DMS53 treated with DMSO at 0.1 percent for 48 hours (cell line): ENCODE measurements at regions not wholly inside any gene's neighbourhood (a gene's known extent, or its start where the extent isn't known, plus 50 kb on each side); places are given as distances from the start of the nearest gene placed in this dataset.

Experiments
- DNase-seq: peaks from one replicate; lab custom pipeline; 2025; ENCODE audit not compliant: unreplicated experiment; lab: John Stamatoyannopoulos, UW

DNA sequence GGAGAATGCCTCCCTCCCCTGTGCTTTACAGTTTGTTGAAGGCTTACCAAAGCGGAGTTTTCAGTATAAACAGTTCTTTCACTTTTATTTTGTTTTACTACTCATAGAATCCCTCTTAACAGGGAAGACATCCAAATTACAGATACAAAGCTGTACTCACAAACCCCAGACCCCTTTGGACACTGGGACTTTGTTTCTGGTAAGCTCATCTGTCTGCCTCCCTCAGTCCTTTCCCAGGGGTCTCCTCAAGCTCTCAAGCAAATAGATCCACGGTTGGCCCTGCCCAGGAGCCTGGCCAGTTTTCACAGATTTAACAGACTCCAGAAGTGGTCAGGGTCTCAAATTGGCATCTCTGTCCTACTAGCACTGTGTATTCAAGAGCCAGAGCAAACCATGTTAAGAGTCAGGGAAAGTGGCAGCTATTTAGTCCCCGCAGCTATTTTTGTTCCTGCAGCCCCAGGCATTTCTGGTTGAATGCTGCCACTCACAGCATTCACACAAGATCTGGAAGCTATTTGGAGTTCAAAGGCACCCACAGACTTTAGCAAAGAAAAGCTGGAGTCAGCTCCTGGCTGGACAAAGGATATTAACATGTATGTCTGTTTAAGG, 54.2 kb downstream of the TMEM100 start:
- DNase-seq, result no peak

DNA sequence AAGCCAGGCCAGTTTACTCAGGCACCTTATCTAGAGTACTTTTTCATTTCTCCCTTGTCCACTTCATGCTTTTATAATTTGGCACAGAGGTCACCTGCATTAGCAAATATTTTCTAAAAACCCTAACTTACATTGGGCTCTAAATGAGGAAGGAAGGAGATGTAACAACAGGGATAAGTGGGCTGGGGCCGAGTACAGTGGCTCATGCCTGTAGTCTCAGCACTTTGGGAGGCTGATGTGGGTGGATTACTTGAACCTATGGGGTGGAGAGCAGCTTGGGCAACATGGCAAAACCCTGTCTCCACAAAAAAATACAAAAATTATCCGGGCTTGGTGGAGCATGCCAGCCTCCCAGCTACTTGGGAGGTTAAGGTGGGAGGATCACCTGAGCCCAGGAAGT, 55.9 kb downstream of the TMEM100 start:
- DNase-seq, result no peak

DNA sequence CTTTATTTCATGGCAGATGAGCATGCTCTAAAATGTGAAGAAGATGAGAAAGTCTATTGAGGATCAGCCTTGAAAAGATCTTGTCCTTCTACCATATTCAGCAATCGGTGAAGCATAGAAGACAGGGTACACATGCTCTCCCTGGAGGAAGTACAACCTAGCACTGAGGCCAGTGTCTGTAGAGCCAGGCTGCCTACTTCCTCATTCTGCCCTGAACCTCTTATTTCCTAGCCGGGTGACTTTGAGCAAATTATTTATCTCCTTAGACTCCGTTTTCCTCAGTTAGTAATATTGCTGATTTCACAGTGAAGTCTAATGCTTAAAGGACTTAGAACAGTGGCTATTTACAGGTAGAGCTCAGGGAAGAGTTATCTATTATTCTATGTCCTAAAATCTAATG, 58.4 kb downstream of the TMEM100 start:
- no peak for DNase-seq

DNA sequence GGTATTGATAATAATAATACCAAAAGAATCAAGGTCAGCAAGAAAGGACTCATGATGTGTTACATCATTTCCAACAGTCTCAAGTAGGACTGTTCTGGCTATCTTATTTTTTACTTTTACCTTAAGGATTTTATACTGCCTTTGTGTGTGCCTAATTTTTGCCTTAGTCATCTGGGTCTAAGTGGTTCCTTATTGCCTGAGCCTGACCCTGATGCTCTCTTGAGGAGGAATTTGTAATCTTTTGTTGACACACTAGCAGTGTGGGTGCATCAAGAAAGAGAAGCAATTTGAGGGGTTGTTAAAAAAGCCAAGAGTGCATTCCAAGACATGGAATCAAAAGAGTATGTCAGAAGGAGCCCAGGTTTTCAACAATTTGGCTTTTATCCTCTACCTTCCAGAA, 59.3 kb downstream of the TMEM100 start:
- DNase-seq, result no peak

DNA sequence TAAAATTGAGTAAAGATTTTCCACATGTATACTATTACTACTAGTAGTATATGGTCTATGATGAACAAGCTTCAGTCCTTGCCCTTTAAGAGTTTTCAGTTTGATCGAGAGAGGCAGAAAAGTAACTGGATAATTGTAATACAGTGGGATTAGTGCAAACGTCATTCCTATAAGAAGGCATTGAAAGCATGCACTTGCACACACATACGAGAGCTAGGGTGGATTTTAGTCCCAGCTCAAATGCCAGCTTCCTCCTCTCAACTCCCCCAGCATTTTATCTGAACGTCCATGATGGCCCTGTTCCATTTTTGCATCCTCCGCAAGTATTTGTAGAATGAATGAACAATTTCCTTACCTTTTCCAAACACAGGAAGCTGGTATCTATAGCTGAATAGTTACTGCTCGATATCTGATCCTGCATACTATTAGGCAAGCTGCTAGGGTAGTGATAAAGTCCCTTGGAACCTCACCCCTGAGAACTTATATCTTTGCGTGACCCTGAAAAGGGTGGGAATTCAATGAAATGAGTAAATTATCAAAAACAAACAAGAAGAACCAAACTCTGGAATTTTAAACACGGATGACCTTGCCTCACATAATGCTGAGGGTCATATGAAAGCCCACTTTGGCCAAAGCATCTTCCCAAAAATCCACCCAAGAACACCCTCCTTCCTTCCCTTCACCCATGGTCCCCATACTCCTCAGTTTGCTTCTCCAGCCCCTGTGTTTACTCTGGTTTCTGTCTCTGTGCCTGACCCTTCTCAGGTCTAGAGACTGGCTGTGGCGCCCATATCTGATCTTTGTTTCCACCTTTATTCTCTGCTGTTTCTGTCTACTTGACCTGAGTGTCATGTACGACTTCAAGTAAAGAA, 60.5 kb downstream of the TMEM100 start:
- no peak for DNase-seq

DNA sequence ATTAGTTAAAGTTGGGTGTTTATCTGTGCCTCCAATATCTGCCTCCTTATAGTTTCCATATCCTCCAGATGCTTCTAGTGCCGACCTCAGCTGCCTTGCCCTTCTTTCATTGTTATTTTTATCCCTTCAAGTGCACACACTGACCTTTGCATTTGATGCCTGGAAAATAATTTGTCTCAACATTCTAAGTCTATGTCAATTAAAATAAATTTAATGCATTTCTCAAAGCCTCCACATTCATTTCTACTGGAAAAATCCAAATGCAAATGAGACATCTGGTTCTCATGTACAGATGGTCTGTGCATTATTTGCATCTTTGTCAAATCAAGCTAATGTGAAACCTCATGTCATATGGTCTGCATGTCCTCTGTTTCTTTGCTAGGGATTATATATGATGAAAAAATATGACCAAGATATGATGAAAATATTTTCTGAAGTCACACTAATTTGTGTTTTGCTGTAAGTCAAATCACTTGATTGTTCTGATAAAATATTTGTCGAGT, 61.4 kb downstream of the TMEM100 start:
- DNase-seq, result no peak

DNA sequence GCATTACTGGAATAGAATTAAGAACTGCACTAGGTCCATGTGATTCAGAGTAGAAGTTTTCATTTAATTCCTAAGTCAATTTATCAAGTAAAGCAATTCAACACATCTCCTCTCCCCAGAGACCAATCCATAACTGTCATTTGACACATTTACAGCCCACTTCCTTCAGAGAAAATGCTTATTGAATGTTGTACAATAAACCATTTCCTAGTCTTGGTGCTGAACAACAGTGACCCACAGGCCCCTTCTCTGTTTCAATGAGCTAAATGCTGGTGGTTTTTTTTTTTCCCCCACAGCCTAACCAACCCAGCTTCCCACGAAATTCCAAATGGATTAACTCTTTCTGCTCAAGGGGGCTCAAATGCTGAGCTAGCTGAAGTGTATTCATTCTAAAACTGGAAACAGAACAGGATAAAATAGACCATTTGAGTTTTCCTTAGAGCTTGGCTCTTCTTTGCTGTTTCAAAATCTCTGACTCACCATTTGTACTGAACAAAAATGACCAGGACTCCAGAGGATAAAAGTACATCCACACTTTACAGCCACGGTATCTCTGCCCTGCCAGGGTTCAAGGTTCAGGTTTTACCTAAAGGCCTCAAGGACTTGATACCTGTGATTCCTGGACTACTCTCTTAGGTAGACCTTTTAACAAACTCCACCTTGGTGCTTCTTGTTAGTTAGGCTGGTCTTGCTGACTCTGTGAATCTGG, 62.3 kb downstream of the TMEM100 start:
- no peak for DNase-seq

DNA sequence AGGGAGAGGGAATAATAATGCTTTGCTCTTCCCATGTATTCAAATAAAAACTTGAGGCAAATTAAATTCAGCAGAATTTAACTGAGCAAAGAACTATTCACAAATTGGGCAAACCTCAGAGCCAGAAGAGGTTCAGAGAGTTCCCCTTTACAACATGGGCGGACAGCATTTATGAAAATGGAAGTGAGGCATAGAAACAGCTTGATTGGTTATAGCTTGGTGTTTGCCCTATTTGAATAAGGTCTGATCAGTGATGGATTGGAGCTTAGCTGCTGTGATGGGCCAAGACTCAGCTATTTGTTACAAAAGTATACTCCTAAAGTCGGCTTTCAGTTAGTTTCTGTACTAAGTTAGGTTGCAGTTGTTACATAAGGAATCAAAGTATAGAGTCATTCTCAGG, 63.0 kb downstream of the TMEM100 start:
- no peak for DNase-seq

DNA sequence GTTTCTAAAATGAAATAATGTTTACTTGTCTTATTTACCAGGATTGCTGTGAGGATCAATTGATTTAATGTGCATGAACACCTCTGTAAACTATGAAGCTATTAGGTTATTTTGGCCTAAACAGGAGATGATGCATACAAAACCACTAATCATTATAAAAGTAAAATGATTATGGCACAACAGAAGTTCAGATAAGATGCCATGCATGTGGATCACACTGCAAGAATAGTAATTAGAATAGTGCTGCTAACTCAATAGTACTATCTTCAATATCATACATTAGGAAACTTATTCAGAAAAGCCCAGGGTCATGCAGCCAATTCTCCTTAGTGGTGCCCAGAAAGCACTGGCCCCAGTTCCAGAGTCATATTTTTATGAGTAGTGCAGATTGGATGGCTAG, 66.9 kb downstream of the TMEM100 start:
- no peak for DNase-seq

DNA sequence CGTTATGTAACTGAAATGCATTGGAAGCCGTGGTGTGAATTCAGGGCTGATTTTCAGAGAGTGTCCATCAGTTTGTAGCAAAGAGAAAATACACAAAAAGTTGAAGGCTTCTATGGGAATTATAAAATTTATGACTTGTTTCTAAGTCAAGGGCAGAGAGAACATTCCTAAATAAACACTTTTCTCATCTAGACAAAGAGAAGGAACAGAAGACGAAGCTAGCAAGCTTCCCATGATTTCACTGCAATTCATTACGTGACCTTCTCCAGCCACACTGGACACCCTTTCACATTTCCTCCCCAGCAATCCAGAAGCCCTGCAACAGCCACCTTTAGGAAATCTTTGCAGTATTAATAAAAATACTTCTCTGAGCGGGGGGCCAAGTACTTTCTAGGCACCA, 67.8 kb downstream of the TMEM100 start:
- no peak for DNase-seq

DNA sequence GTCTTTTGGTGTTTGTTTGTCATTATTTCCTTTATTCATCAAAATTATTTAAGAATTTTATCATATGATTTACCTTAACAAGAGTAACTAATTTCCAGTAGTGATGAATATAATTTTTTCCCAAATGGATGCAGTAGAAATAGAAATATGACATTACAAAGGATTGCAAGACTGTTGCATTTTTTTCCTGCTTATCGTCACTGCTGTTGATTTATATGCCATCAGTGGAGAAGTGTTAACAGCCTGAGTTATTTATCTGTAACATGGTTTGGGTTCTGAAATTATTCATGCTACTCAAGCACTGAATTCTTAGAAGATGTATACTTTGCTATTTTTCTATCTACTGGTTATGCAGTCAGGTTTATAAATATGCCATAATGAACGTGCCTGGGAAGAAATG, 68.6 kb downstream of the TMEM100 start:
- no peak for DNase-seq

DNA sequence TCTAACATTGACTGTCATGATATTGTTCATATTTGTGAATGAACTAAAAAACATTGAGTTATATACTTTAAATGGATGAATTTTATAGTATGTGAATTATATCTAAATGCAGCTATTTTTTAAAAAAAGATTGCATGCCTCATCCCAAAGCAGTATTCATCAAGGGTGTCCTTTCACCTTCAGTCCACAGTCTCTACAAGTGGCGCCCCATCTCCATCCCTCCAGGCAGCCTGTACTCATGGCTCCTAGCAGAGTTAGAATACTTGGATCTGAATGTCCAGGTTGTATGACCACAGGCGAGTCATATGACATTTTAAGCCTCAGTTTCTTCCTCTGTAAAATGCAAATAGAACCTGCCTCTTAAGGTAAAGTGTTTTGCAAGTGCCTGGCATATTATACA, 69.8 kb downstream of the TMEM100 start:
- DNase-seq, result no peak

DNA sequence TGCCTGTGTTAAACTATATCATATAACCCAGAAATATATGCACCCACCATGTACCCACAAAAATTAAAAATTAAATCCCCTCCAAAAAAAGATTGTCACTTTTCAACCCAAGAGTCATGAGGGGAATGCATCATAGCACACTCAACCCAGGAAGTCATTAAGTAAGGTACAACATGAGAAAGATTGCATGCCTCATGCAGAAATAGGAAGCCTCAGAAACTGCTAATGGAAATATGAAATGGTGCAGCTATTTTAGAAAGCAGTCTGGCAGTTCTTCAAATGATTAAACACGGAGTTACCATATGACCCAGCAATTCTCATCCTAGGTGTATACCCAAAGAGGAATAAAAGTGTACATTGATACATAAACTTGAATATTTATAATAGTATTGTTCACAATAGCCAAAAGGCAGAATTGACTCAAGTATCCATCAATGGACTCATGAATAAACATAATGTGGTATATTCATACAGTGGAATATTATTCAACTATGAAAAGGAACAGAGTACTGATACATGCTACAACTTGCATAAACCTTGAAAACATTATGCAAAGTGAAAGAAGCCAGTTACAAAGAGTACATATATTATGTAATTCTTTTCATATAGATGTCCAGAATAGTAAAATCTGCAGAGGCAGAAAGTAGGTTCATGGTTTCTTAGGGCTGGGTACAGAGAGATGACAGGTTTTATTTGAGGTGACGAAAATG, 70.4 kb downstream of the TMEM100 start:
- no peak for DNase-seq

DNA sequence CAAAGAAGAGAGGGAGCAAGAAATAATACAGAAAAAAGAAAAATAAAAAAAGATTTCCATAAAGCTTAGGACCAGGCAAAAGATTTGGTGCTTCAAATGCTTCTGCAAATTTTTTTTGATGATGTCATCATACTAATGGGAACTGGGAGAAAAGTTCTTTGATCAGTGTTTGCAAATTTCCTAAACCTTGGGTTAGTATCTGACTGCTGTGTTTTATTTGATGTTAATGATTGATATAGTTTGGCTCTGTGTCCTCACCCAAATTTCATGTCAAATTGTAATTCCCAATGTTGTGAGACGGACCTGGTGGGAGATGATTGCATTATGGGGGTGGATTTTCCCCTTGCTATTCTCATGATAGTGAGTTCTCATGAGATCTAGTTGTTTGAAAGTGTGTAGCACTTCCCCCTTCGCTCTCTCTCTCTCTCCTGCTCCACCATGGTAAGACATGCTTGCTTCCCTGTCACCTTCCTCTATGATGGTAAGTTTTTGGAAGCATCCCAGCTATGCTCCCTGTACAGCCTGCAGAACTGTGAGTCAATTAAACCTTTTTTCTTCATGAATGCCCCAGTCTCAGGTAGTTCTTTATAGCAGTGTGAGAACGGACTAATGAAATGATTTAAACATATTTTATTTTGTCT, 72.6 kb downstream of the TMEM100 start:
- DNase-seq, result no peak

DNA sequence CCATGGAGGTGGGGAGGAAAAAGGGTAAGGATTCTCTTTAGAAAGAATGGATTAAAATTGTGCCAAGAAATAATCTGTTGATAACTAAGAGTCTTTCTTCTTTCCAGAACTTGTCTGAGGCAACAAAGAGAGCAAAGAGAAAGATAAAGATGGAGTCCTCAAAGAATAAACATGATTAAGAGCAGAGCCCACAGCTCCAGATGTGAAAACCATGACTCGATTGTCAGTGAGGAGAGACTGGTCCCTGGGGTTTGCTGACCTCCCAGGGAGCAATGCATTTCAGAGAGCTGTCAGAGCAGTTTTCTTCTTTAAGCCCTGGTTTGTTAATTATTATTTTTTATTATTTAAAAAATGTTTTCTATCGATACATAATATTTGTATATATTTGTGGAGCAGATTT, 74.6 kb downstream of the TMEM100 start:
- no peak for DNase-seq

DNA sequence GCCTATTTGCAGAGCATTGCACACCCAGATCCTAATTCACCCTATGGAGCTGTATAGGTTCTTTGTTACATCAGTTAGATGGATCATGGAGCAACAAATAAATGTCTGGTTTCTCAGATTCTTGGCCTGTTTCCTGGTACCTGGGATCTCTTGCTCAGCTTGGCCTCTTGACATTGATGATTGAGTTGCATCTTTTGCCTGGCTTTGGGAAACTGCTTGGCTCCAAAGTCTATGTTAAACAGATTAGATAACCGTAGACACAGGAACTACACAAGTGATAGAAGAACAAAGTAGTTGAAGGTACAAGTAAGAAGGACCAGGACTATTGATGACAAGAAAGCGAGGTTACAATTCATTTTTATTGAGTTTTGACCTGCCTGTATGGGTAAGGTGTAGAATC, 77.3 kb downstream of the TMEM100 start:
- DNase-seq, result no peak

DNA sequence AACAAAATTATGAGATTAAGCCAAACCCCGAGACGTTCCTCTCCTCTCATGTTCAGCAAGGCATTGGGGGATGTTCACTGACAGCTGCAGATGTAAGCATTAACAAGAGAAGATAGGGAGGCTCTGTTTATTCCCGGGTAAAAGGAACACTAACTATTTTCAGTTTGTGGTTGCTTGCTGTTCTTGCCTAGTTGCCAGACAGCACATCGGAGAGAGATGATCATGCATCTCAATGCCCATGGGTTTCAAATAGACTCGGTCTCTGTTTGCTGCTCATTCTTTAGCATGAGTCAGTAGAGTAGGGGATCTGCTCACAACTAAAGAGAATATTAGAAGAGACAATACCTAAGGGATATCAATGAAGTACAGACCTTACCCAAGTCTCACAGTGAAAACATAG, 78.3 kb downstream of the TMEM100 start:
- DNase-seq, result no peak

DNA sequence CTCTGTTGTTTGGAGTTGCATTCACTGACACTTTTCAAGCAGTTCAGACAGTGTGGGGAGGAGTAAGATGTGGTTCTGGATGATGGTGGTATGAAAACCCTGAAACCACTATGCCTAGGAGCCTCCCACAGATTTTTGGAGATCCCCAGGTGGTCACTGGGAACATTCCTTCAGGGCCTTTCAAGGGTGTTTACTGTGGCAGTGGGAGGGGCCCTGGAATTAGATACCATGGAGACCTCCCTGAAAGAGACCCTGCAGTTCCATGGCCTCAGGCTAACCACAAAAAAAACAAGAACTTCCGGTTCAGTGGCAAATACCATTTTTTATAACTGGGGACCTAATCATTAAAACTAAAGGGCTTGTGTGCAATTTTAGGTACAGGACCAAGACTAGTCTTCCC, 79.9 kb downstream of the TMEM100 start:
- DNase-seq, result no peak

DNA sequence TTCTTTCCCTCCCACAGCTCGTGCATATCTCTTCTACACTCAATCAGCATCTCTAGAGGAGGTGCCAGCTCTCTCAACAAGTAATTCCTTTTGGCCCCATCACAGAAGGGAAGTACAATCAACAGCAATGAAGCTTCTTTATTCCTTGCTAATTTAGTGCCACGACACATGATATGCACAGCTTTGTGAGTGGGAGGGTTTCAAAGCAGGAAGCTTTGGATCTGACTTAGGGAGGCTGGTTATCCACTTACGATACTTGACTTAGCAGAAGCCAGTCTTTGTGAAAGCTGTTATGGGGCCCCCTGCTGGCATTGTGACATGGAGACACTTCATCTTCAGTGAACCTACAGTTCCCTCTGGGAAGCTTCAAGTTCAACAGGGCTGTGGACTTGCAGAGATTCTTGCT, 81.0 kb downstream of the TMEM100 start:
- peak; percentile 45 for DNase-seq

DNA sequence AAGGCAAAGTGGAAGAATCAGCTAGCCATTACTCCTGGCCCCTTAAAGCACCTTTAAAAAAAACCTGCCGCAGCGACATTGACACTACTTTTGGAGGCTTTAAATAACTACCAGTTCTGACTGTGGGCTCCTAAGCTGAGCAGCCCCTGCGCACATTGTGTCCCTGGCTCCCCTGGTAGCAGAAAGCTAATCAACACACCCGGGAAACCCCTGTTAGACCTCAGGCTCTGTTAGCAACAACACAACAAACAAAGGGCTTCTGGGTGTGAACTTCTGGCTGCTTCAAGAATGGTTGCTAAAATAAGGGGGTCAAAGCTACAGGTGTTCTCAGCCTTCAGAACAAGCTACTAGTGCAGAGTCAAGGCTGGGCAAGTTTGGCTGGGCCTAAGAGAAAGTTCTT, 83.6 kb downstream of the TMEM100 start:
- no peak for DNase-seq
